ENCODE measurements at regions not wholly inside any gene's neighbourhood (a gene's known extent, or its start where the extent isn't known, plus 50 kb on each side); places are given as distances from the start of the nearest gene placed in this dataset.

- H3K27me3 Mint-ChIP-seq (ENCODE audit: insufficient read depth, unreplicated experiment), result peaks cover 1% of the 10 kb centered on the region
- Histone ChIP-seq H3K4me3 (ENCODE audit: low read depth, low read length) (no peak overlapping the region), H3K36me3 (ENCODE audit: control insufficient read depth, insufficient read depth, low read length) (no peaks in the 10 kb centered on the region), H3K27me3 (replicated peaks; ENCODE audit: control insufficient read depth, insufficient read depth, low read length) (no peaks in the 10 kb centered on the region), H3K4me1 (no peaks in the 10 kb centered on the region), H3K9me3 (no peaks in the 10 kb centered on the region)
- no peak overlapping the region for H3K27ac Mint-ChIP-seq (ENCODE audit: unreplicated experiment)
- ChIA-PET CTCF (no interaction called here), POLR2A (no interaction called here)
- no peaks in the 10 kb centered on the region for H3K36me3 Mint-ChIP-seq (ENCODE audit: insufficient read depth, unreplicated experiment)
- no peak overlapping the region for H3K4me3 Mint-ChIP-seq (ENCODE audit: unreplicated experiment)
- no peaks in the 10 kb centered on the region for H3K4me1 Mint-ChIP-seq (ENCODE audit: low read depth, unreplicated experiment)
- TF ChIP-seq CTCF (IDR thresholded peaks at IDR 0.05; ENCODE audit: insufficient read depth in 1 of 2, low read depth in 1 of 2, low read length in 1 of 2, severe bottlenecking in 1 of 2, unreplicated experiment in 1 of 2), result no peak
- DNase-seq, result no peak
- no TSS peak for BruUV-seq (replicated peaks)
- intact Hi-C loops (cut with micrococcal nuclease; ENCODE audit: unreplicated experiment), result no loop called here
- no peaks in the 10 kb centered on the region for H3K9me3 Mint-ChIP-seq (ENCODE audit: unreplicated experiment)
Observed at GRCh38 chr10:4181621-4182049, 396.6 kb upstream of the KLF6 start.

DNA sequence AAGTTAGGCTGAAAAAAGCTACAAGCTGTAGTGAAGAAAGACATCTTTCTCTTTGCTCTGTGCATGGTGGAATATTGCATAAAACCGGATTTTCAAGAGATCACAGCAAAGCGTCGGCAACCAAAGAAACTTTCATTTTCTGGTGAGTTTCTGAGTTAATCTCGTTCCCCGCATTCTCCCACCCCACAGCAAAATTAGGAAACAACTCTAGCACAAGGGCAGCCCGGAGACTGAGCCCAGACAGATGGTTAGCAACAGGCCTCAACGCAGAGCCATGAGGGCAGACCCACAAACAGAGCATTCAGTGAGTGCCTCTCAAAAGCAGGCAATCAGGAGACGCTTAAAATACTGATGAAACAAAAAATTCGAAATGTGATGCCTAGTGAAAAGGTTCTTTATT, 396.1 kb upstream of the KLF6 start:
- POLR2A ChIA-PET, result no interaction called here
- Histone ChIP-seq H3K27me3 (replicated peaks; ENCODE audit: control insufficient read depth, insufficient read depth, low read length) (no peaks in the 10 kb centered on the region), H3K36me3 (ENCODE audit: control insufficient read depth, insufficient read depth, low read length) (no peaks in the 10 kb centered on the region), H3K4me3 (ENCODE audit: low read depth, low read length) (no peak overlapping the region), H3K4me1 (no peaks in the 10 kb centered on the region), H3K9me3 (no peaks in the 10 kb centered on the region)
- Mint-ChIP-seq H3K36me3 (ENCODE audit: insufficient read depth, unreplicated experiment) (no peaks in the 10 kb centered on the region), H3K4me3 (ENCODE audit: unreplicated experiment) (no peak overlapping the region), H3K27ac (ENCODE audit: unreplicated experiment) (no peak overlapping the region), H3K9me3 (ENCODE audit: unreplicated experiment) (no peaks in the 10 kb centered on the region), H3K4me1 (ENCODE audit: low read depth, unreplicated experiment) (no peaks in the 10 kb centered on the region), H3K27me3 (ENCODE audit: insufficient read depth, unreplicated experiment) (no peaks in the 10 kb centered on the region)
- TF ChIP-seq CTCF (IDR thresholded peaks at IDR 0.05; ENCODE audit: insufficient read depth in 1 of 2, low read depth in 1 of 2, low read length in 1 of 2, severe bottlenecking in 1 of 2, unreplicated experiment in 1 of 2), result no peak
- CTCF ChIA-PET, result no interaction called here
- no peak for DNase-seq
- intact Hi-C loops (cut with micrococcal nuclease; ENCODE audit: unreplicated experiment), result no loop called here
- no TSS peak for BruUV-seq (replicated peaks)

GRCh38 chr10:4177791-4178190, 392.8 kb upstream of the KLF6 start:
- no peaks in the 10 kb centered on the region for H3K9me3 Mint-ChIP-seq (ENCODE audit: unreplicated experiment)
- H3K27ac Mint-ChIP-seq (ENCODE audit: unreplicated experiment), result no peak overlapping the region
- POLR2A ChIA-PET, result no interaction called here

More at GRCh38 chr10:4177791-4178190, 392.8 kb upstream of the KLF6 start:
- BruUV-seq (replicated peaks), result no TSS peak
- no peaks in the 10 kb centered on the region for H3K4me1 ChIP-seq
- intact Hi-C loops (cut with micrococcal nuclease; ENCODE audit: unreplicated experiment), result no loop called here
- no peak for DNase-seq
- H3K4me3 ChIP-seq (ENCODE audit: low read depth, low read length), result no peak overlapping the region
- no peaks in the 10 kb centered on the region for H3K27me3 ChIP-seq (replicated peaks; ENCODE audit: control insufficient read depth, insufficient read depth, low read length)
- CTCF ChIA-PET, result no interaction called here
- H3K27me3 Mint-ChIP-seq (ENCODE audit: insufficient read depth, unreplicated experiment), result peaks cover 4% of the 10 kb centered on the region
- no peak for TF ChIP-seq CTCF (IDR thresholded peaks at IDR 0.05; ENCODE audit: insufficient read depth in 1 of 2, low read depth in 1 of 2, low read length in 1 of 2, severe bottlenecking in 1 of 2, unreplicated experiment in 1 of 2)
- no peaks in the 10 kb centered on the region for H3K36me3 Mint-ChIP-seq (ENCODE audit: insufficient read depth, unreplicated experiment)
- H3K4me3 Mint-ChIP-seq (ENCODE audit: unreplicated experiment), result no peak overlapping the region
- H3K4me1 Mint-ChIP-seq (ENCODE audit: low read depth, unreplicated experiment), result no peaks in the 10 kb centered on the region
- H3K9me3 ChIP-seq, result no peaks in the 10 kb centered on the region
- H3K36me3 ChIP-seq (ENCODE audit: control insufficient read depth, insufficient read depth, low read length), result no peaks in the 10 kb centered on the region
